ENCODE measurements at regions not wholly inside any gene's neighbourhood (a gene's known extent, or its start where the extent isn't known, plus 50 kb on each side); places are given as distances from the start of the nearest gene placed in this dataset.

DNA sequence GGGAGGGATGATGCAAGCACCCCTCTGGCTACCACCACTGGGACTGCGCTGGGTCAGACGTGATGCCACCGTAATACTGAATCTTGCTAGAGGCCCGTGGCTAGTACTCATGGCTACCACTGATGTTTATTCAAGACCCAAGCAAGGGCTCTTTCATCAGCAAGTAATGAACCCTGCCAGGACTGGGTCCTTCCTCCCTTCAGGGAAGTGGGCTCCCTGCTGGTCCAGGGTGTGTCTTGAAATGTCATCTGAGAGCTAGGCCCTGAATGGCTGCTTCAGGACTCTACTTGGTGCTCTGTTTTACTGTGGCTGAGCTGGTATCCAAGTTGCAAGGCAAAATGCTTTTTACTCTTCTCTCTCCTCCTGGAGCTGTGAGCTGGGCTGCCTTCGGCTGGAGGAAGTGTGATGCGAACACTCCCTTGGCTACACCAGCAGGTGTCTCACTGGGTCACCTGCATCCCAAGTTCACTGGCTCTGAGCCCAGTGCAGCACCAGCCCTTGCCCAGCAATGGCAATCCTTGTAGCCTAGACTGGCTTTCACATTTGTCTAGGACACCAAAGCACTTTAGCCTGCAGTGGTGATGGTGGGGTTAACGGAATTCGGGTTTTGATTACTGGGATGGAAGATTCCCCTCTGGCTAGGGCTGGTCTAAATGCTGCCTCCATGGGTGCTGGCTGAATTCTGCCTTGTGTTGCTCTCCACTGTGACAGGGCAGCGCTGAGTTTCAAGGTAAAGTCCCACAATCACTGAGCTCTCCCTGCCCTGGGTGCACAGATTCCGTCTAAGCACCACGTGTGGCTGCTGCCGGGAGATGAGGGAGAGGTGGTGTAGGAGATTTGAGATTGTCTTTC lies 98.6 kb downstream of the USP22 start:
- TF ChIP-seq, protein P1, sequence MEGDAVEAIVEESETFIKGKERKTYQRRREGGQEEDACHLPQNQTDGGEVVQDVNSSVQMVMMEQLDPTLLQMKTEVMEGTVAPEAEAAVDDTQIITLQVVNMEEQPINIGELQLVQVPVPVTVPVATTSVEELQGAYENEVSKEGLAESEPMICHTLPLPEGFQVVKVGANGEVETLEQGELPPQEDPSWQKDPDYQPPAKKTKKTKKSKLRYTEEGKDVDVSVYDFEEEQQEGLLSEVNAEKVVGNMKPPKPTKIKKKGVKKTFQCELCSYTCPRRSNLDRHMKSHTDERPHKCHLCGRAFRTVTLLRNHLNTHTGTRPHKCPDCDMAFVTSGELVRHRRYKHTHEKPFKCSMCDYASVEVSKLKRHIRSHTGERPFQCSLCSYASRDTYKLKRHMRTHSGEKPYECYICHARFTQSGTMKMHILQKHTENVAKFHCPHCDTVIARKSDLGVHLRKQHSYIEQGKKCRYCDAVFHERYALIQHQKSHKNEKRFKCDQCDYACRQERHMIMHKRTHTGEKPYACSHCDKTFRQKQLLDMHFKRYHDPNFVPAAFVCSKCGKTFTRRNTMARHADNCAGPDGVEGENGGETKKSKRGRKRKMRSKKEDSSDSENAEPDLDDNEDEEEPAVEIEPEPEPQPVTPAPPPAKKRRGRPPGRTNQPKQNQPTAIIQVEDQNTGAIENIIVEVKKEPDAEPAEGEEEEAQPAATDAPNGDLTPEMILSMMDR (IDR thresholded peaks at IDR 0.05 in 2 of 3, conservative IDR thresholded peaks at IDR 0.05 in 1 of 3; ENCODE audit: insufficient read depth in 2 of 3, low read depth in 1 of 3, low read length in 3 of 3): peak; percentile 6 to 42 (median 36); a peak in 3 of 6 replicates
- TF ChIP-seq ARID2 (IDR thresholded peaks at IDR 0.05) (no peak), JUNB (CRISPR knock-in tag; conservative IDR thresholded peaks at IDR 0.05) (no peak), NFE2L1 (tag; IDR thresholded peaks at IDR 0.05; ENCODE audit: borderline replicate concordance, low read depth) (no peak), MTA1 (IDR thresholded peaks at IDR 0.05; ENCODE audit: borderline replicate concordance) (no peak), TBL1XR1 (IDR thresholded peaks at IDR 0.05; ENCODE audit: low read length in 2 of 2) (no peak), POLR2A (conservative IDR thresholded peaks at IDR 0.05) (no peak), RCOR1 (IDR thresholded peaks at IDR 0.05; ENCODE audit: borderline replicate concordance in 1 of 2, low read depth in 2 of 2, low read length in 2 of 2) (no peak), ZNF3 (CRISPR knock-in tag; IDR thresholded peaks at IDR 0.05) (no peak)
